Activated CD8-positive, alpha-beta T cell treated with anti-CD3 and anti-CD28 coated beads for 36 hours (primary cell): ENCODE measurements at regions not wholly inside any gene's neighbourhood (a gene's known extent, or its start where the extent isn't known, plus 50 kb on each side); places are given as distances from the start of the nearest gene placed in this dataset.

Experiments
- ATAC-seq: fragments of 200-7000 bp; cut with Tn5 transposase; one replicate; pipeline ENCODE4 v1.10.0; 2021; ENCODE audit warnings: mild to moderate bottlenecking, moderate library complexity
- CTCF ChIA-PET: fragments of 350-600 bp; sonication (Branson Sonifier 250); formaldehyde crosslinking; loops from one replicate; lab custom pipeline; 2021; ENCODE audit warnings: antibody characterized with exemption; lab: Charles Lee
- POLR2A ChIA-PET: fragments of 350-600 bp; sonication (Branson Sonifier 250); formaldehyde crosslinking; loops from one replicate; lab custom pipeline; 2021; ENCODE audit warnings: antibody characterized with exemption; lab: Charles Lee
- DNase-seq: peaks from one replicate; pipeline ENCODE4 v3.0.0-alpha.2; 2020
- H3K27ac Mint-ChIP-seq: one replicate; pipeline ENCODE4 v1.8.0; 2021; ENCODE audit warnings: mild to moderate bottlenecking, mixed read lengths
- H3K27me3 Mint-ChIP-seq: one replicate; pipeline ENCODE4 v1.8.0; 2021; ENCODE audit warnings: mixed read lengths
- H3K36me3 Mint-ChIP-seq: one replicate; pipeline ENCODE4 v1.8.0; 2021; ENCODE audit warnings: low read depth, mixed read lengths
- H3K4me1 Mint-ChIP-seq: one replicate; pipeline ENCODE4 v1.8.0; 2021; ENCODE audit warnings: low read depth, mixed read lengths
- H3K4me3 Mint-ChIP-seq: one replicate; pipeline ENCODE4 v1.8.0; 2021; ENCODE audit warnings: mild to moderate bottlenecking, moderate library complexity, mixed read lengths
- H3K9me3 Mint-ChIP-seq: one replicate; pipeline ENCODE4 v1.8.0; 2021; ENCODE audit warnings: mixed read lengths
- intact Hi-C: fragments of 100-400 bp; cut with micrococcal nuclease; formaldehyde crosslinking; loops from one replicate; pipeline ENCODE4 v1.10.0; 2022
- TF ChIP-seq, protein P1 (sequence below): fragments of 200-600 bp; IDR thresholded peaks from one replicate; pipeline ENCODE4 v1.8.0; 2022; ENCODE audit warnings: antibody characterized with exemption, mild to moderate bottlenecking

- Mint-ChIP-seq H3K4me1 (no peaks in the 10 kb centered on the region), H3K36me3 (peaks cover under 1% of the 10 kb centered on the region), H3K27ac (no peak overlapping the region), H3K4me3 (no peak overlapping the region), H3K9me3 (peaks cover 3% of the 10 kb centered on the region), H3K27me3 (peaks cover 21% of the 10 kb centered on the region)
- DNase-seq (peak; percentile 6), ATAC-seq (peak; percentile 20)
- ChIA-PET POLR2A (interaction anchor here (1.4 kb wide), 1 partner anchor 11 kb away, joined by 3 read pairs; no protein-coding TSS in a partner anchor), CTCF (interaction anchor here (1.0 kb wide), 1 partner anchor 85 kb away, joined by 3 read pairs; no protein-coding TSS in a partner anchor)
- TF ChIP-seq, protein P1, sequence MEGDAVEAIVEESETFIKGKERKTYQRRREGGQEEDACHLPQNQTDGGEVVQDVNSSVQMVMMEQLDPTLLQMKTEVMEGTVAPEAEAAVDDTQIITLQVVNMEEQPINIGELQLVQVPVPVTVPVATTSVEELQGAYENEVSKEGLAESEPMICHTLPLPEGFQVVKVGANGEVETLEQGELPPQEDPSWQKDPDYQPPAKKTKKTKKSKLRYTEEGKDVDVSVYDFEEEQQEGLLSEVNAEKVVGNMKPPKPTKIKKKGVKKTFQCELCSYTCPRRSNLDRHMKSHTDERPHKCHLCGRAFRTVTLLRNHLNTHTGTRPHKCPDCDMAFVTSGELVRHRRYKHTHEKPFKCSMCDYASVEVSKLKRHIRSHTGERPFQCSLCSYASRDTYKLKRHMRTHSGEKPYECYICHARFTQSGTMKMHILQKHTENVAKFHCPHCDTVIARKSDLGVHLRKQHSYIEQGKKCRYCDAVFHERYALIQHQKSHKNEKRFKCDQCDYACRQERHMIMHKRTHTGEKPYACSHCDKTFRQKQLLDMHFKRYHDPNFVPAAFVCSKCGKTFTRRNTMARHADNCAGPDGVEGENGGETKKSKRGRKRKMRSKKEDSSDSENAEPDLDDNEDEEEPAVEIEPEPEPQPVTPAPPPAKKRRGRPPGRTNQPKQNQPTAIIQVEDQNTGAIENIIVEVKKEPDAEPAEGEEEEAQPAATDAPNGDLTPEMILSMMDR, result no peak
- intact Hi-C loops, result no loop called here
Measured at GRCh38 chr1:167152192-167152876, 58.5 kb downstream of the STYXL2 start.

DNA sequence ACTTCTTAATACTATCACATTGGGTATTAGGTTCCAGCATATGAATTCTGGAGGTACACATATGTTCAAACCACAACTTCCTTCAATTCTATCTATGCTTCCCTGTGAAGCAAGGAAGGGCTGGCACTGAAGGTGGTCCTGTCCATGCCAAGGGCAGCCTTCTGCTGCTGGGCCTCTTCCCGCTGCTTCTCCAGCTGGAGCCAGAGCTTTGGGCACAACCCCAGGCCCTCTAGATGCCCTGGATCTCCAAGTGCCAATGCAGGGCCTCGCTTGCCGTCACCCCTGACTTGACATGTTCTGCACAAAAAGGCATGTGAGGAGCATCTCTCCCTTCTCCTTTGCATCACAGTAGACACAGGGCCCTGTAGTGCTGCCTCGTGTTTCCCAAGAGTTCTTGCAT, 62.6 kb downstream of the STYXL2 start:
- H3K4me3 Mint-ChIP-seq, result no peak overlapping the region
- POLR2A ChIA-PET, result no interaction called here
- DNase-seq (no peak), ATAC-seq (no peak)
- CTCF ChIA-PET, result no interaction called here
- no peak overlapping the region for H3K27ac Mint-ChIP-seq
- no peaks in the 10 kb centered on the region for H3K36me3 Mint-ChIP-seq
- TF ChIP-seq, protein P1, result no peak
- H3K4me1 Mint-ChIP-seq, result no peaks in the 10 kb centered on the region
- H3K27me3 Mint-ChIP-seq, result peaks cover 4% of the 10 kb centered on the region
- intact Hi-C loops, result no loop called here
- no peaks in the 10 kb centered on the region for H3K9me3 Mint-ChIP-seq

DNA sequence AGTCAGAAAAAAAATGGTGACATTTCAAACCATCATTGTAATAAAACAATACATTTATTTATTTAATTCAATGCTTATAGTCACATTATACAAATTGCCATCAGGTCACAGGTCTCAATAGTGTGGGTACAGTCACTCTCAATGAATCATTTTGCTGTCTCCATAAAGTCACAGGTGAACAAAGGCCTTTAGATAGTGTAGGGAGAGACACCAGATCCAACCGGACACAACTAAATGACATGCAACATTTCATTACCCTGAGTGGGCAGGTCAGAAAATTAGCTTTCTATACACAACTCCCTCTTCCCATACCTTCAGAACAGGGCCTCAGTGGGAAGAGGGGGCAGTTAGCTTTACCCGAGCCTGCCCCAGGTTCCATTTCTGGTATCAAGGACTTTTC, 63.2 kb downstream of the STYXL2 start:
- no peaks in the 10 kb centered on the region for H3K36me3 Mint-ChIP-seq
- TF ChIP-seq, protein P1, result no peak
- H3K9me3 Mint-ChIP-seq, result no peaks in the 10 kb centered on the region
- ATAC-seq (no peak), DNase-seq (no peak)
- CTCF ChIA-PET, result no interaction called here
- no peak overlapping the region for H3K4me3 Mint-ChIP-seq
- H3K27me3 Mint-ChIP-seq, result peaks cover under 1% of the 10 kb centered on the region
- no peaks in the 10 kb centered on the region for H3K4me1 Mint-ChIP-seq
- POLR2A ChIA-PET, result no interaction called here
- intact Hi-C loops, result no loop called here
- H3K27ac Mint-ChIP-seq, result no peak overlapping the region

GRCh38 chr1:167158111-167158812, 62.4 kb upstream of the POU2F1 start:
- Mint-ChIP-seq H3K4me1 (peaks cover 3% of the 10 kb centered on the region), H3K9me3 (no peaks in the 10 kb centered on the region), H3K36me3 (no peaks in the 10 kb centered on the region), H3K4me3 (no peak overlapping the region), H3K27me3 (no peaks in the 10 kb centered on the region), H3K27ac (no peak overlapping the region)
- intact Hi-C loops, result no loop called here
- ChIA-PET CTCF (no interaction called here), POLR2A (no interaction called here)
- no peak for ATAC-seq
- no peak for DNase-seq
- TF ChIP-seq, protein P1, result no peak

DNA sequence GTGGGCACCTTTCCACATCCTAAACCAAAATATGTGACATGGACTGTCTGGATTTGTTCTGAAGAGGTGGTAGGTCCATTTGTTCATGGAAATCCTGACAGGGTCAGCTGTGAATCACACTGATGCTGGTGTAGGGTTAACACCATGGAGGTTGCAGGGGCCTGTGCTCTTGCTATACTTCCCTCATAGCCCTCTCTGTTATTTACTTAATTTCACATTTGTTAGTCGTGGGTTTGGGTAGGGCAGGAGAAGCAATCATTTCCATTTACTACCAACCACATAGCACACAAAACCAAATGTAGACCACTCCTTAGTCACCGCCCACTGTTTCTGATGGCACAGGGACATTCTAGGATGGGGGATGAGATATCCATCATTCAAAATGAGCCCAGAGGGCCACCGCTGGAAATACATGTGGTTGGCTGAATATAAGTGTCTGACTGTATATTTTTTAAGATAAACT, 61.8 kb upstream of the POU2F1 start:
- H3K36me3 Mint-ChIP-seq, result no peaks in the 10 kb centered on the region

More for the DNA sequence above, 61.8 kb upstream of the POU2F1 start:
- ATAC-seq (no peak), DNase-seq (no peak)
- no peaks in the 10 kb centered on the region for H3K9me3 Mint-ChIP-seq
- H3K4me1 Mint-ChIP-seq, result peaks cover 8% of the 10 kb centered on the region
- CTCF ChIA-PET, result no interaction called here
- TF ChIP-seq, protein P1, result no peak
- H3K27ac Mint-ChIP-seq, result no peak overlapping the region
- no peak overlapping the region for H3K4me3 Mint-ChIP-seq
- intact Hi-C loops, result no loop called here
- no peaks in the 10 kb centered on the region for H3K27me3 Mint-ChIP-seq
- POLR2A ChIA-PET, result no interaction called here
